8988T (cell line): ENCODE measurements at regions not wholly inside any gene's neighbourhood (a gene's known extent, or its start where the extent isn't known, plus 50 kb on each side); places are given as distances from the start of the nearest gene placed in this dataset.
"Not testable (repeated sequence)": the region's sequence is repeated elsewhere in the genome, so short reads cannot be mapped to it uniquely, and the experiment has no call there.

Source experiments
- DNase-seq: peaks from one replicate; pipeline ENCODE4 v3.0.0; 2011

DNA sequence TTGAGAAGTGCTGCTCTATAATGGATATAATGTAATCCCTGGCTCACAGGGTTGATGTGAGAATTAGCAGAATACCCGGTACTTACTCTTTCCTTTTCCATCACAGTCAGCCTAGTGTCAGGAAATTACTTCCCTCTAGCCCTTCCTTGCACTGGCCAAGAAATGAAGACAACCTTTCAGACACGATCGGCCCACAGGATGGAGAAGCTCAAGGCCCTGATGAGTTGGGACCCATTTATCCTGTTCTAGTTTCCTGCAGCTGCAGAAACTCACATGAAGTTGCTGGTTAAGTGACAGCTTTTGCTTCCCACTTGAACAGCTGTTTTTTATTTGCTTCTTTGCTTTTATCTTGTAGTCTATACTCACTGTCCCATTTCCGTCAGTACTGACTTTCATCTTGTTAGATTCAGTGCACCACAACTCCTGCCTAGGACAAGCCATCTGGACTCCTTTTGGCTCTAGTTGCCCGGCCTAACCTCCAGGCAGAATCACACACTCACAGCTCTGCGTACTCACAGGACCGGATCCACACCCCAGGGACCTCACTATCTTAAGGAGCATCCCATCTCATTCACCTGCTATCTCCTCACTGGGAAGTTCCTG, 325.1 kb upstream of the CHRNA7 start:
- DNase-seq: not testable (repeated sequence)

DNA sequence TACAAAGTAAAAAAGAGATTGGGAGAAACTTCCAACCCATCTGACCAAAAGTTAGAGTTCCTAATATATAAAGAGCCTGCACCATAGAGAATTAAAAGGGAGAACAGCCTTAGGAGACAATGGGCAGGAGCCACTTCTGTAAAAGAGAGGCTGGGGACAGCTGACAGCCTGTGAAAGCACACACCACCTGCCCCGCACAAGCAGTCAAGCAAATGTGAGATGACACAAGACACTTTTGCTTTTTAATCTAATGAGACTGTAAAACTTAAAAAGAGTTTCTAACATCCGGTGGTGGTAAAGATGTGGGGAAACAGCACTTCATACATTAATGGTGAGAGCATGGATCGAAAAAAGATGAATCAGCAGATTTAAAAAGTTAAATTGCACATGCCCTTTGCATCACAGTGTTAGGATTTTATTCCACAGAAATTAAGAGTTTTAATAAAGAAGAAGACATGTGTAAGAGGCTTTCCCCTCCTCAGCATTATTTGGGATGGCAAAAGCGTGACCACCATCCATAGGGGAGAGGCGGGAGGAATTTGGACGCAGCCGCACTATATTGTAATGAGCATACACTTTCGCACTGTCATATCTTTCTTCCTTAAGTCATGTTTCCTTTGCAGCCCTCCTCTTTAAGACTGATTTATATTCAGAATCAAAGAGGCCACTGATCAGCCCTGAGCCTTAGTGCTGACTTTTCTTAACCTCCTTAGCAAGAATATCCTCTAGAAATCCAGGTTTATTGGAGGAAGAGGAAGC, 322.2 kb upstream of the CHRNA7 start:
- DNase-seq: not testable (repeated sequence)

DNA sequence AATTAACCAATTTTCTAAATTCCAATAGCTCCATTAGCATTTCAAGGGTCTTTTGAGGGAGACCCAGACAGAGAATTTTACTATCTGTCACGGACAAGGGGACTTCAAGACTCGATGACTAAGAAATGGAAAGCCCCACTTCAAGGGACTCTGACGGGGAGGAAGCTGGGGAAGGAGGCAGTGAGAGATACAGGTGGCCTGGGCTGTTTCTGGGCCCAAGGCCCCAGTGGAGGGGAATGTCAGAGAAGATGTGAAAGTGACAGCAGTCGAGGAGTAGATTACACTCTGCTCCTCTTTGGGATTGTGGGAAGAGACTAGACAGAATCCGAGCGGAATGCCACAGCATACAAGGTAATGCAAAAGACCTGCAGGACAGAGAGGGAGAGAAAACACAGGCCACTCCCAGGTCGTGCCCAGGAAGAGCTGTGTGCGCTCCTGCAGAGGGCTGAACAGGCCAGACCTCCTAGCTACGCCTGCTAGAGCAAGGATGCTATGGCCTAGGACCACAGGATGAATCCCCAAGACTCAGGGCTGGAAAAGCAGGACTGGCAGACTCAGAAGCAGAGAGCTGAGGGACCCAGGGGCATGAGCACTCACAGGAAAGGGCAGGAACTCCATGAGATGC, 321.5 kb upstream of the CHRNA7 start:
- DNase-seq: not testable (repeated sequence)

DNA sequence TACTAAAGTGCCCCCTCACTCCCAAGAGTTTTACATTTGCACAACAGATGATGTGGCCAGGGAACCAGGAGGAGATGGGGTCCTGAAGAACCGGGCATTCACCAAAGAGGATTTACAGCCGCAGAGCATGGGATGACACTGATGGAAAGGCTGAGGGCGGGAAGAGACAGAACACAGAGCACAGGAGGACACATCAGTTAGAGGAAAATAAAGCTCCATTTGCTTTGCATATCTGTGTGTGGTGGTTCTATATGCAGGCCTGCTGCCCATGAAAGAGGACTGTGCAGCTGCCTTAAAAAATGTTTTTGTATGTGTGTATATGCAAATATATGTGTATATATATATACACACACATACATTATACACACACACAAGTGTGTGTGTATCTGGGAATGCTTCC, 320.8 kb upstream of the CHRNA7 start:
- not testable (repeated sequence) for DNase-seq

DNA sequence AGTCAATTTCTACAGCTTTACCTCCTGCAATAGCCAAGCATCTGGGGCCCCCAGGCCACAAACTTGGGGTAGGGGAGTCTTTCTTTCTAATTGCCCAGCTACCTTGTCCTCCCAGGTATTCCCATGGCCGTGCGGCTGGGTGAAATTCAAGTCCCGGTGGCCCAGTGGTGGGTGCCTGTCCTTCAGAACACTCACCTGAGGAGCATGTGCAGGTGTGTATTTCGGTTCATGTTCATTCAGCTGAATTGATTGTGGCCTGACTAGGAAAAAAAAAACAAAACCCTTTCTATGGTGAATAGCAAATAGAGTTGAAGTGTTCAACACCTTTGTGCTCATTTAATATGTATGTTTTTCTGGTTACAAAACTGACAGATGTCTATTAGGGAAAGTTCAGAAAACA, 319.5 kb upstream of the CHRNA7 start:
- not testable (repeated sequence) for DNase-seq

DNA sequence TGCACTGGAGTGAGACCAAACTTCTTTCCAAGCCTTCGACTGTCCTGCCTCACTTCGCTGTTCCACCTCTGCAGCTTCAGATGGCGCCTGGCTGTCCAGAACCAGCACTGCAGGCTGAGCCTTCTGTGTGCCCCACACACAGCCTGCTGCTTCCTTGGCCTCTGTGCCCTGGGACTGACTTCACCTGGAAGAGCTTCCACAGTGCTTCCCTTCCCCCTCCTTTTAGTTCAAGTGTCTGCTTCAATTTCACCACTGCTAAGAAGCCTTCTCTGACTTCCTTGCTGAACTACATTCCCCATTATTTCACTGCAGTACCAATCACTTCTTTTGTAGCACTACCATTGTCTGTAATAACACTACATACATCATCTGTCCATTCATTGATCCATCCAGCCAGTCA, 315.1 kb upstream of the CHRNA7 start:
- DNase-seq: not testable (repeated sequence)

DNA sequence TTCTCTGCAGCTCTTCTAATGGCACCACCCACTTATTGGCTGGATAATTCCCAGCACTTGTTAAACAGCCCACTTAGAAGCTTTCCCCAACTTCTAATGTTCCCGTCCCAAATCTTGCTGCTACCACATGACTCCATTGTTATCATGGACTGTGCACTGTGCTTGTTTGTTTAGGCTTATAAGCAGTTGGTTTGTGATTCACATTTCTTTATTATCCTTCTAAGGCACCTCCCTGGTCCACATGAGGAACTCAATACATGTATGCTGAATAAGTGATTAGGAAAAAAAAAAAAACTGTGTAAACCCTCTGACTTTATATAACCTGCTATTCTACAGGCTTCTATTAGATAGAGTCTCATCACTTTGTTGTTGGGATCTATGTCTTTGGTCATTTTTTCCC, 311.7 kb upstream of the CHRNA7 start:
- DNase-seq: not testable (repeated sequence)

DNA sequence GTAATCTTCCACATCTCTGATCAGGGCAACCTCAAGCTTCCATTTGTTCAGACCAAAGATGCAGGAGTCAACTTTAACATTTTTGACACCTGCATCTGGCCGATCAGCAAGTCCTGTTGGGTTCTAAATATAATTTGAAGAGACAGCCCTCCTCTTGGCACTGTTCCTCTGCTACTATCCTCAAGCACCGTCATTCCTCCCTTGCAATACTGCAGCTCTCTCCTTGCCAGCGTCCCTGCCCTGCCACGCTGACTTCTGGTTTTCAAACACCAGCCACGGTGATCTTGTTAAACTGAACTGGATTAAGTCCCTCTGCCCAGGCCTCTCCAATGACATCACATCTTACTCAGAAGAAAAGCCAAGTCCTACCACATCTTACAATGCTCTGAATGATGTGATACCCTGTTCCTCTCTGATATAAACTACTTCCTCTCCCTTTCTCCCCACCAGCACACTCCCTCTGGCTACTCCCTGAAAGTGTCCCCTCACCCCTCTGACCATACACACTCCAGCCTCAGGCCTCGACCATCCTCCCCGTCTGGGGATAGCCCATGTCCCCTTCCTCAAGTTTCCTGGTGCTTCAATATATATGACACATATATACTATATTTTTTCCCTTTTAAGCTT, 310.8 kb upstream of the CHRNA7 start:
- not testable (repeated sequence) for DNase-seq

DNA sequence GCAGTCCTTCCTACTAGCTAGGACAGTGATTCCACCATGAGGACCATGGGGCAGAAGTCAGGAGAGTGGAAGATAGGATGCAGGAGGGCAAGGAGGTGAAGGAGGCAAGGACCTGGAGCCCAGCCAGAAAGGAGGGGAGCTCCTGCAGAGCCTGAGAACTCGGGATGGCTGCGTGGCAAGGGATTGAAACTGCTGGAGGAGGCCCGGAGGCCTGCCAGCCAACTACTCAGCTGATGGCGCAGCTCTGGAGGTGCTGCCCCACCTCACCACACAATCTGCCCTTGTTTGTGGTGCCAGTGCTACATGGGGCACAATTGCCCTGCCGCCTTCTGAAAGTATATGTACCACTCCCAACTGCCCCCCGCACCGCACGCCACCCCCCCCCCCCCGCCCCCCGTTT, 307.3 kb upstream of the CHRNA7 start:
- not testable (repeated sequence) for DNase-seq

DNA sequence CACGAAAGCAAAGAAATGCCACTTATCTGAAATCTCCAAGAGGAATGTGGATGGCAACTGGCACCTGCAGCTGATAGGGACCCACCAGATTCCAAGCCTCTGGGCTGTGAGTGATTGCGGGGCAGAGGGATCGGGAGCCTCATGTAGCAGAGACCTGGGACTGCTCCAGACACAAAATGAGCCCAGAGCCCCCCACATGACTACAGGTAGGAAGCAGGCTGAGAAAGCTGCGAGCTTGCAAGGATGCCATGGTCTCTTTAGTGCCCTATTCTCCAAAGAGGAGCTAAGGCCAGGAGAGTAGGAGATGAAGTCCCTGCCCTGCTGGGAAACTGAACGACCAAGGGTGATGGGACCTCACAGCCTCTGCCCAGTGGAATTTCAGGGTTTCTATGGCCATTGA, 305.4 kb upstream of the CHRNA7 start:
- not testable (repeated sequence) for DNase-seq

DNA sequence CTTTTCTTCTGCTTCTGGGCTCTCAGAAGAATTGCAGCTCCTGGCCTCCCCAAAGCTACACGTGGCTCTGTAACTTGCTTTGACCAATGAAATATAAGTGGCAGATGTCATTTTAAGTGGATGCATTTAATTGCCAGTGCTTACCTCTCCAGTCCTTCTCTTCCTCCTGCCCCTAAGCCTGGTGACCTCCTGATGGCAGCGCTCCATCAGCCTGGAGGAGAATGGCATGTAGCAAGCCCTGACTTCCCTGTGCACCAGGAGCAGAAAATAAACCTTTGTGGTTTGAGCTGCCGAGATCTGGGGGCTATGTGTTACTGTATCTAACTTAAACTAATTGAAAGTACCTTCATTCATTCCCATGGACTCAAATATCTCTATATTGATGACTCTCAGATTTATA, 304.7 kb upstream of the CHRNA7 start:
- not testable (repeated sequence) for DNase-seq

DNA sequence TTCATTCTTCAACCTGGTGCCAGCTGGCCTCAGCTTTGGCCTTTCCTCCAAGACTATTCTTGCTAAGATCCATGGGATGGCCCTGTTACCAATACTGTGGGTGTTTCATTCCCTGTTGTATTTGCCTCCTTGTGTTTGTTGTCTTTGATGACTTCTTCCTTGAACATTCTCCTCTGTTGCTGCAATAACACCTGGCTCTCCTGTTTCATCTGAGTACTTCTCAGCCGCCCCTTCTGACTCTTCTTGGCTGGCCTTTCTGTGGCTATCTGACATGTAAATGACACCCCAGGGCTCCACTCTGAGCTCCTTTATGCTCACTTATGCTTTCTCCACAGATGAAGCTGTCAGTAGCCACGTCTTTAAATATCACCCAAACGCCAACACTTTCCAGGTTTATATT, 302.7 kb upstream of the CHRNA7 start:
- no peak for DNase-seq

DNA sequence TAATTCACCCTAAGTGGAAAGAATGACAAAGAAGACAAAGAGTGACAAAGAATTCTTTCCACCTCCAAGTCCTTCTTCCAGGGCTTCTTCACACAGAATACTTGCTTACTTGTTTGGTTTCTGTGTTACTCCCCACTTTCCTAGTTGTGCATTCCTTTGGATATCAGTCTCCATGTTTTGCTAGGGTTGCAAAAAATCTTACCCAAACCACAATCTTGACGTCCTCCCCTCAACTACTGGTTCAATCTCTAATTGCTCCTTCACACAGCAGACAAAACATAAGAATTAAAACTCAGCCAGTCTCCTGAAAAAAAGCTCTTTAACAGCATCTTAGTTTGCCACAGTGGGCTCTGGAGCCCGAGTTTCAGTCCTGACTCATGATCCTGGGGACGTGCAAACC, 297.6 kb upstream of the CHRNA7 start:
- no peak for DNase-seq

DNA sequence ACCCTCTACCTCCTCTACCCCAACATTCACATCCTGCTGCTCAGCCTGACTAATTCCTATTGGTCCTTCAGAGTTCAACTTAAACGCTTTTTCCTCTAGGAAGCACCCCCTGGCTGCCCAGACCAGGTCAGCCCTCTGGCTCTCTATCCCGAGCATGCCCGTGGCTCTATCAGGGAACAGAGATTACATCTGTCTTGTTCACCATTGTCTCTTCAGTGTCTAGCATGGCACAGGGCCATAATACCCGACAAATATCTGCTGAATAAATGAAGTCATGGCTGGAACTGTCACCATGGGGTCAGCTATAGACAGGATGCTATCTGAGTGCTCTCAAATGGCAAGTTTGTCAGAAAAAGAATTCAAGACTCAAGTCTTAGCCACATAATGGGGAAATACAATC, 296.9 kb upstream of the CHRNA7 start:
- DNase-seq: no peak

DNA sequence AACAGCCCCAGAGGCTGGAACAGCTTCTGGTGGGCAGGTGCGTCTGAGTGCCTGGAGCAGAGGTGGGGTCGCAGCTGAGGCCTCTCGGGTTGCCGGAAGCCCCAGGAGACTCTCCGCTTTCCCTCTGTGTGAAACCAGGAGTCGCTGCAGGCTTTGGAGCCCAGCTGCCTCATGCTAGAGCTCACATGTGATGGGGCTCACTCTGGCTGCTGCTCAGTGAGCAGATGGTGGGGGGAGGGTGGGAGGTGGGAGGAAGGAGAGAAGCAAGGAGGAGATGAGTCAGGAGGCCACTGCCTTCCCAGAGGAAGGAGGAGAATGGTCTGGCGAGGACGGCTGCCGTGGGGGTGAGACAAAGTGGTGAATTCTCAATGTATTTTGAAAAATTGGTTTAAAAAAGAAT, 290.1 kb upstream of the CHRNA7 start:
- DNase-seq: no peak

DNA sequence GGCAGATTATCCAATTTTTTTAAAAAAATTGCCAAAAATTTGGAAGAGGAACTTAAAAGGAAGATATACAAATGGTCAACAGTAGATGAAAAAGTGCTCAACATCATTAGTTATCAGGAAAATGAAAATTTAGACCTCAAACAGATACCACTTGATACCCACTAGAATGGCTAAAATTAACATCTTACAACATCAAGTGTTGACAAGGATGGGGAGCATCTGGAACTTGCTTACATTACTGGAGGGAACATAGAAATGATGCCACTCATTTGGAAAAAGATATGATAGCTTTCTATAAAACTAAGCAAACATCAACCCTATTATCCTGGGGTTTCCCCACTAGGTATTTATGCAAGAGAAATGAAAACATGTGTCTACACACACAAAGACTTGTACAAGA, 284.5 kb upstream of the CHRNA7 start:
- DNase-seq: no peak

DNA sequence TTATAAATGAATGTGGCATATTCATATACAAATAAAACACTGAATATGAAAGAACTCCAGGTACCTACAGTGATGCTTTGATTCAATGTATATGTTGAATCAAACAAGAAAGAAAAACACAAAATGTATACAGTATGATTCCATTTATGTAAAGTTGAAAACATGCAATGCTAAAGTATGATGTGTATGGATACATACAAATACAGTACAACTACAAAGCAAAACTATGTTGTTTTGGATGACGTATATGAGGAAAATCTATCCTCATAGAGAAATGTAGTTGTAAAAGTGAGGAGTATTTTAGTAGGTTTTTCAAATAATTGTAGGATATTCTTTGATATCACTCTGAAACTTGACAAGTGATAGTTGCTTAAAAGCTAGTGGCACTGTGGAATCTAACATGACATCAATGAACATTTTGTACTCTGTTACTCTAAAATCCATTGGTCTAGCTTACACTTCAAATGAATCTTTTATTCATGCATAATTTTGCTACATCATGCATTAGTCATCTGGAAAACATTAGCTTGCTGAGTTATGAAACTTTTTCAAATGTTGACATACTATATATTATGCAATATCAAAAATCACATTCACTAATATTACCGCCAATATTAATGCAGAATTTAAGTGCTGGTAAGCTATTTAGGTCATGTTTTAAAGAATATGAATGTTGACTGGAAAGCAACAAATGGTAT, 278.1 kb upstream of the CHRNA7 start:
- no peak for DNase-seq

DNA sequence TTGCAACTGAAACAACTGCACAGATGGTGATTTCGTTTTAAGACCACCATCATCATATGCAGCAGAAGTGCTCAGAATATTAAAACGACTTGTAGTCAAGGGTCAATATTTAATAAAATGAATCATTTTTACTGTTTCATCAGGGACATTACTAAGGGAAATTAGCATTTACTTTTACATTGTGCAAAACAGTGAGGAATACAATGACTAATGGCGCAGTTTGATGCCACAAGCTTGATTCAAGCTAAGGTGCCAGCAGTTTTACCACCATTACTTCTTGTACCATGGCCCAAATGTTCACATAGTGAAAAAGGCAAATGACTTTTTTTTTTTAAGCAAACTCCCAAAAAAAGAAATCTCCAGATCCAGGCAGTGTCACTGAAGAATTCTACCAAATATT, 277.4 kb upstream of the CHRNA7 start:
- no peak for DNase-seq

DNA sequence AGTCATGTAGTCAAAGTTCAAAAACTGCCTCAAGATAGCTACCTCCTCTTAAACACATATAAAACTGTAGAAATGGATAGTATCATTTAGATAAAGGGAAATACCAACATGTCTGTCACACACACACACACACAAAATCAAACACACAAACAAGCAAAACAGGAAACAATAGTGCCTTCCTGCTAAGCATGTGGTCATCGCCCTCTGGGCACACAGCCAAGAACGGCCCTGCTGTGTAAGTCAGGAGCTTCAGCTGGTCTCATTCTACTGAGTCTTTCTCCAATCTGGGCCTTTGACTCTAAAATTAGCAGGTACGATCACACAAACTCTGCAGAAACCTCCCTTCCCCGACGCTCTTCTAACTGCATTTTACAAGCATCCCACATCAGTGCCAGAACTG, 272.2 kb upstream of the CHRNA7 start:
- DNase-seq: no peak

DNA sequence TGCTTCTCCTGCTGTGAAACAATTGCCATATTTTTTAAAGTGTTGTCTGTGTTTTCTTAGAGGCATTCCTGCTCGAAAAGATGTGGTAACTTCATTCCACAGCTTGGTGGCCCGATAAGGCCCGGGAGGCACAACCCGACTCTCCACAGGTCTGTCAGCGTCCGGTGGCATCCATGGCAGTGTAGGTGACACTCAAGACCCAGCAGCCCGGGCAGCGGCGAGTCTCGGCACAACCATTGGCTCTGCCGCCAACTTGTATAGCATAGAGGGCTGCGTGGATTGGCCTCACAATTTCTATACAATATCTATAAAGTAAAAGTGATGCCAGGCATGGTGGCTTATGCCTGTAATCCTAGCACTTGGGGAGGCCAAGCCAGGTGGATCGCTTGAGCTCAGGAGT, 262.3 kb upstream of the CHRNA7 start:
- no peak for DNase-seq

DNA sequence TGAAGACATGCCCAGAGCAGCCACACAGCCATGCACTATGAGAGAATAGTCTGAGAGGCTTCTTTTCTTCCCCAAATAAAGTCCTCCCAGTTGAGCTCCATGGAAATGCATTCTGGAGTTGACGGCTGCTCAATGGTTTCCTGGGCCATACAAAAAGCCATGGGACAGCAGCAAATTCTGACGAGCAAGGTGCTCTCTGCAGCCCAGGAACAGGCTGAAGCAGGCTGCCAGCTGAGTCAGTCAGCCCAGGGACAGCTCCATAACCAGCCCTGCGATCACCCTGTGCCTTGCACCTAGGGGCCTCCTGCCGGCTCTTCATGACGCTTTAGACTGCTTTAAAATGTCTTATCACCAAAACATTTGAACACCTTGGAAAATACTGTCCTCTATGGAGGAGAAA, 256.3 kb upstream of the CHRNA7 start:
- no peak for DNase-seq

DNA sequence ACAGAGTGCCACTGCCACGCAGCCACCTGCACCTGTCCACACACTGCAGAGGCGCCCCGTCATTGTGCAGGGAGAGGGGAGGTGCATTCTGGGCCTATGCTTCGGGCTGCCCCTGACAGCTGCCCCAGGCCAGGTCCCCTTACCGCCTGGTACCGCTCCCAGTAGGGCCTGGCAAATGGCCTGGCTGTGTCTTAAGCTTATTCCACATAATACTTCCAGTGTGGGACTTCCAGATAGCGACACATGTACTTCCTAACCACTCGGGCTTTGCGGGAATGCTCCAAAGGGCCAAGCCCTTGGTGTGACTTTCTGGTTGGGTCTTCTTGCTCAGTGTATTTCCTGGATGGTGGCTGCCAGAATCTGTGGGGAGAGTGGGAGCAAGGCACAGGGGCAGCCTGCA, 254.3 kb upstream of the CHRNA7 start:
- no peak for DNase-seq

DNA sequence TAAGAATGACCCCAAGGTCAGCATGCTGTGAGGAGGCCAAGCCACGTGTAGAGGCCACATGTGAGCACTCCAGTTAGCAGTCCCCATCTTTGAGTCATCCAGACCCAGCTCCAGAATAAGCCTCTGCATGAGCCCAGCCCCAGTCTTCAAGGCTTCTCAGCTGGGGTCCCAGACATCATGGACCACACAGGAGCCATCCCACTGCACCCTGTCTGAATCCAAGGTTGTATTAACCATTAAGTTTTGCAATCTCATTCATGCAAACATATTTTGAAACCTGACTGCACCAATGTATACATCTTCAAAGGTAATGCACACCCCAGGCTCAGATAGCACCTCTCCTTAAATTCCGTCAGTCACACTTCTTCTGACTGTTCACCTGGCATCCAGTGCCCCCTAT, 249.1 kb upstream of the CHRNA7 start:
- DNase-seq: no peak
